ENCODE measurements at regions not wholly inside any gene's neighbourhood (a gene's known extent, or its start where the extent isn't known, plus 50 kb on each side); places are given as distances from the start of the nearest gene placed in this dataset.

GRCh38 chr2:120932881-120933280 lies 197.2 kb downstream of the GLI2 start:
- Histone ChIP-seq H3K27ac (ENCODE audit: low read depth, low read length) (no peak overlapping the region), H3K36me3 (ENCODE audit: control insufficient read depth in 3 of 3, insufficient read depth in 3 of 3, low read length in 3 of 3) (no peaks in the 10 kb centered on the region), H3K4me1 (ENCODE audit: control insufficient read depth in 3 of 3, insufficient read depth in 3 of 3, low read length in 3 of 3) (peaks cover 39 to 58% (median 41%) of the 10 kb centered on the region in 3 donors), H3K9ac (ENCODE audit: low read depth in 1 of 3, low read length in 3 of 3) (no peak overlapping the region), H3K27me3 (ENCODE audit: control insufficient read depth in 3 of 3, insufficient read depth in 3 of 3, low read length in 3 of 3) (peaks cover 0 to 3% (median 0%) of the 10 kb centered on the region in 3 donors), H3K9me3 (ENCODE audit: control insufficient read depth in 3 of 3, low read length in 3 of 3) (peaks cover 0 to 2% (median 0%) of the 10 kb centered on the region in 3 donors), H3K4me3 (ENCODE audit: low read length in 3 of 3) (no peak overlapping the region)

GRCh38 chr2:120933693-120934573 lies 198.3 kb downstream of the GLI2 start:
- peak overlapping the region in 1 of 3 donors; percentile 25 for H3K9ac ChIP-seq (ENCODE audit: low read depth in 1 of 3, low read length in 3 of 3)
- H3K27ac ChIP-seq (ENCODE audit: low read depth, low read length), result peak overlapping the region; percentile 48
- H3K4me1 ChIP-seq (ENCODE audit: control insufficient read depth in 3 of 3, insufficient read depth in 3 of 3, low read length in 3 of 3), result peaks cover 46 to 66% (median 48%) of the 10 kb centered on the region in 3 donors
- H3K36me3 ChIP-seq (ENCODE audit: control insufficient read depth in 3 of 3, insufficient read depth in 3 of 3, low read length in 3 of 3), result no peaks in the 10 kb centered on the region
- peaks cover 0 to 1% (median 0%) of the 10 kb centered on the region in 3 donors for H3K27me3 ChIP-seq (ENCODE audit: control insufficient read depth in 3 of 3, insufficient read depth in 3 of 3, low read length in 3 of 3)
- no peak overlapping the region for H3K4me3 ChIP-seq (ENCODE audit: low read length in 3 of 3)
- peaks cover 0 to 2% (median 0%) of the 10 kb centered on the region in 3 donors for H3K9me3 ChIP-seq (ENCODE audit: control insufficient read depth in 3 of 3, low read length in 3 of 3)

- H3K4me1 ChIP-seq (ENCODE audit: control insufficient read depth in 3 of 3, insufficient read depth in 3 of 3, low read length in 3 of 3), result peaks cover 53 to 74% (median 54%) of the 10 kb centered on the region in 3 donors
- peak overlapping the region in 1 of 3 donors; percentile 25 for H3K9ac ChIP-seq (ENCODE audit: low read depth in 1 of 3, low read length in 3 of 3)
- H3K27ac ChIP-seq (ENCODE audit: low read depth, low read length), result peak overlapping the region; percentile 60
- H3K27me3 ChIP-seq (ENCODE audit: control insufficient read depth in 3 of 3, insufficient read depth in 3 of 3, low read length in 3 of 3), result no peaks in the 10 kb centered on the region
- peaks cover 0 to 2% (median 0%) of the 10 kb centered on the region in 3 donors for H3K9me3 ChIP-seq (ENCODE audit: control insufficient read depth in 3 of 3, low read length in 3 of 3)
- H3K36me3 ChIP-seq (ENCODE audit: control insufficient read depth in 3 of 3, insufficient read depth in 3 of 3, low read length in 3 of 3), result no peaks in the 10 kb centered on the region
- no peak overlapping the region for H3K4me3 ChIP-seq (ENCODE audit: low read length in 3 of 3)
These were observed 199.1 kb downstream of the GLI2 start for GRCh38 chr2:120934574-120935338.

GRCh38 chr2:120935339-120936313 lies 200.0 kb downstream of the GLI2 start:
- Histone ChIP-seq H3K4me3 (ENCODE audit: low read length in 3 of 3) (no peak overlapping the region), H3K27ac (ENCODE audit: low read depth, low read length) (peak overlapping the region; percentile 60), H3K36me3 (ENCODE audit: control insufficient read depth in 3 of 3, insufficient read depth in 3 of 3, low read length in 3 of 3) (no peaks in the 10 kb centered on the region), H3K4me1 (ENCODE audit: control insufficient read depth in 3 of 3, insufficient read depth in 3 of 3, low read length in 3 of 3) (peaks cover 57 to 83% (median 58%) of the 10 kb centered on the region in 3 donors), H3K9me3 (ENCODE audit: control insufficient read depth in 3 of 3, low read length in 3 of 3) (peaks cover 0 to 2% (median 0%) of the 10 kb centered on the region in 3 donors), H3K9ac (ENCODE audit: low read depth in 1 of 3, low read length in 3 of 3) (no peak overlapping the region), H3K27me3 (ENCODE audit: control insufficient read depth in 3 of 3, insufficient read depth in 3 of 3, low read length in 3 of 3) (no peaks in the 10 kb centered on the region)

- H3K9ac ChIP-seq (ENCODE audit: low read depth in 1 of 3, low read length in 3 of 3), result peak overlapping the region in 1 of 3 donors; percentile 19
- no peaks in the 10 kb centered on the region for H3K36me3 ChIP-seq (ENCODE audit: control insufficient read depth in 3 of 3, insufficient read depth in 3 of 3, low read length in 3 of 3)
- no peak overlapping the region for H3K27ac ChIP-seq (ENCODE audit: low read depth, low read length)
- H3K4me1 ChIP-seq (ENCODE audit: control insufficient read depth in 3 of 3, insufficient read depth in 3 of 3, low read length in 3 of 3), result peaks cover 57 to 85% (median 58%) of the 10 kb centered on the region in 3 donors
- H3K4me3 ChIP-seq (ENCODE audit: low read length in 3 of 3), result no peak overlapping the region
- H3K27me3 ChIP-seq (ENCODE audit: control insufficient read depth in 3 of 3, insufficient read depth in 3 of 3, low read length in 3 of 3), result no peaks in the 10 kb centered on the region
- no peaks in the 10 kb centered on the region for H3K9me3 ChIP-seq (ENCODE audit: control insufficient read depth in 3 of 3, low read length in 3 of 3)
These were observed 201.0 kb downstream of the GLI2 start for GRCh38 chr2:120936476-120937334.

- Histone ChIP-seq H3K9me3 (ENCODE audit: control insufficient read depth in 3 of 3, low read length in 3 of 3) (no peaks in the 10 kb centered on the region), H3K4me1 (ENCODE audit: control insufficient read depth in 3 of 3, insufficient read depth in 3 of 3, low read length in 3 of 3) (peaks cover 50 to 76% (median 54%) of the 10 kb centered on the region in 3 donors), H3K36me3 (ENCODE audit: control insufficient read depth in 3 of 3, insufficient read depth in 3 of 3, low read length in 3 of 3) (no peaks in the 10 kb centered on the region), H3K27me3 (ENCODE audit: control insufficient read depth in 3 of 3, insufficient read depth in 3 of 3, low read length in 3 of 3) (no peaks in the 10 kb centered on the region), H3K4me3 (ENCODE audit: low read length in 3 of 3) (no peak overlapping the region), H3K27ac (ENCODE audit: low read depth, low read length) (peak overlapping the region; percentile 1), H3K9ac (ENCODE audit: low read depth in 1 of 3, low read length in 3 of 3) (peak overlapping the region in 2 of 3 donors; percentile 6 to 8)
These were observed 202.0 kb downstream of the GLI2 start for GRCh38 chr2:120937686-120938044.

- Histone ChIP-seq H3K4me3 (ENCODE audit: low read length in 3 of 3) (no peak overlapping the region), H3K36me3 (ENCODE audit: control insufficient read depth in 3 of 3, insufficient read depth in 3 of 3, low read length in 3 of 3) (no peaks in the 10 kb centered on the region), H3K9ac (ENCODE audit: low read depth in 1 of 3, low read length in 3 of 3) (peak overlapping the region in 1 of 3 donors; percentile 6), H3K9me3 (ENCODE audit: control insufficient read depth in 3 of 3, low read length in 3 of 3) (no peaks in the 10 kb centered on the region), H3K4me1 (ENCODE audit: control insufficient read depth in 3 of 3, insufficient read depth in 3 of 3, low read length in 3 of 3) (peaks cover 45 to 70% (median 48%) of the 10 kb centered on the region in 3 donors), H3K27me3 (ENCODE audit: control insufficient read depth in 3 of 3, insufficient read depth in 3 of 3, low read length in 3 of 3) (no peaks in the 10 kb centered on the region), H3K27ac (ENCODE audit: low read depth, low read length) (peak overlapping the region; percentile 1)
These were observed 202.5 kb downstream of the GLI2 start for GRCh38 chr2:120938045-120938771.

- Histone ChIP-seq H3K27ac (ENCODE audit: low read depth, low read length) (no peak overlapping the region), H3K4me3 (ENCODE audit: low read length in 3 of 3) (no peak overlapping the region), H3K36me3 (ENCODE audit: control insufficient read depth in 3 of 3, insufficient read depth in 3 of 3, low read length in 3 of 3) (no peaks in the 10 kb centered on the region), H3K4me1 (ENCODE audit: control insufficient read depth in 3 of 3, insufficient read depth in 3 of 3, low read length in 3 of 3) (peaks cover 35 to 59% (median 40%) of the 10 kb centered on the region in 3 donors), H3K27me3 (ENCODE audit: control insufficient read depth in 3 of 3, insufficient read depth in 3 of 3, low read length in 3 of 3) (no peaks in the 10 kb centered on the region), H3K9me3 (ENCODE audit: control insufficient read depth in 3 of 3, low read length in 3 of 3) (no peaks in the 10 kb centered on the region), H3K9ac (ENCODE audit: low read depth in 1 of 3, low read length in 3 of 3) (no peak overlapping the region)
These were observed 204.1 kb downstream of the GLI2 start for GRCh38 chr2:120939595-120940318.

Measured in skeletal muscle tissue (tissue), 3 donors.